Mesenchymal stem cell (in vitro differentiated cells and primary cell): ENCODE measurements at regions not wholly inside any gene's neighbourhood (a gene's known extent, or its start where the extent isn't known, plus 50 kb on each side); places are given as distances from the start of the nearest gene placed in this dataset.

Experiments
- DNase-seq: peaks from one replicate; pipeline ENCODE4 v3.0.0-alpha.2; 2013
- H2AFZ ChIP-seq: one replicate; pipeline ENCODE4 v1.6.1; 2013; ENCODE audit warnings: low read depth, mild to moderate bottlenecking, control low read depth, inconsistent platforms, low read length, moderate library complexity
- H2AK5ac ChIP-seq: 2 replicates; pipeline ENCODE4 v1.6.1; 2013; ENCODE audit warnings: low read length, moderate library complexity, mild to moderate bottlenecking, inconsistent platforms; ENCODE audit not compliant: severe bottlenecking
- H2BK120ac ChIP-seq: one replicate; pipeline ENCODE4 v1.6.1; 2013; ENCODE audit warnings: low read depth, mild to moderate bottlenecking, inconsistent platforms, low read length, moderate library complexity
- H2BK12ac ChIP-seq, 2 experiments: one replicate each; pipeline ENCODE4 v1.6.1; 2013; ENCODE audit warnings: inconsistent platforms in 2 of 2, low read length in 2 of 2, mild to moderate bottlenecking in 2 of 2, moderate library complexity in 2 of 2, control low read depth in 1 of 2
- H2BK15ac ChIP-seq: one replicate; pipeline ENCODE4 v1.6.1; 2013; ENCODE audit warnings: mild to moderate bottlenecking, low read depth, inconsistent platforms; ENCODE audit not compliant: poor library complexity, severe bottlenecking
- H2BK5ac ChIP-seq: 2 replicates; pipeline ENCODE4 v1.6.1; 2013; ENCODE audit warnings: low read depth, mild to moderate bottlenecking, low read length, control low read depth, inconsistent platforms; ENCODE audit not compliant: poor library complexity, severe bottlenecking
- H3K14ac ChIP-seq, 2 experiments: one replicate each; pipeline ENCODE4 v1.6.1; 2013; ENCODE audit warnings: inconsistent platforms in 2 of 2, low read length in 2 of 2, control low read depth in 1 of 2, mild to moderate bottlenecking in 1 of 2, moderate library complexity in 1 of 2
- H3K18ac ChIP-seq, 2 experiments: one replicate each; pipeline ENCODE4 v1.6.1; 2013; ENCODE audit warnings: inconsistent platforms in 2 of 2, low read length in 2 of 2, control low read depth in 1 of 2, low read depth in 1 of 2, mild to moderate bottlenecking in 1 of 2
- H3K23ac ChIP-seq, 2 experiments: one replicate each; pipeline ENCODE4 v1.6.1; 2013; ENCODE audit warnings: inconsistent platforms in 2 of 2, low read length in 2 of 2, mild to moderate bottlenecking in 2 of 2, moderate library complexity in 2 of 2, control low read depth in 1 of 2
- H3K27ac ChIP-seq: 2 replicates; pipeline ENCODE4 v1.5.1; 2013; ENCODE audit warnings: mild to moderate bottlenecking, moderate library complexity, low read length, control low read depth, inconsistent platforms; ENCODE audit not compliant: poor library complexity, severe bottlenecking
- H3K27me3 ChIP-seq, 2 experiments: 2 replicates each; pipeline versions ENCODE4 v1.6.1 to v1.7.0; 2013; ENCODE audit warnings: low read length in 2 of 2, mild to moderate bottlenecking in 2 of 2, moderate library complexity in 2 of 2, control low read depth in 1 of 2, inconsistent platforms in 1 of 2; ENCODE audit not compliant: control insufficient read depth in 1 of 2, insufficient read depth in 1 of 2
- H3K36me3 ChIP-seq, 2 experiments: 2 replicates each; pipeline versions ENCODE4 v1.6.1 to v1.7.0; 2013; ENCODE audit warnings: low read length in 2 of 2, control low read depth in 1 of 2, inconsistent platforms in 1 of 2, low read depth in 1 of 2, mild to moderate bottlenecking in 1 of 2; ENCODE audit not compliant: insufficient read depth in 2 of 2, control insufficient read depth in 1 of 2
- H3K4ac ChIP-seq, 2 experiments: one replicate each; pipeline ENCODE4 v1.6.1; 2013; ENCODE audit warnings: inconsistent platforms in 2 of 2, low read length in 2 of 2, mild to moderate bottlenecking in 2 of 2, moderate library complexity in 2 of 2, control low read depth in 1 of 2, low read depth in 1 of 2
- H3K4me1 ChIP-seq: 2 replicates; pipeline ENCODE4 v1.6.1; 2013; ENCODE audit warnings: low read depth, low read length, control low read depth; ENCODE audit not compliant: control insufficient read depth, insufficient read depth
- H3K4me2 ChIP-seq: 2 replicates; pipeline ENCODE4 v1.6.1; 2013; ENCODE audit warnings: low read length, mild to moderate bottlenecking, inconsistent platforms; ENCODE audit not compliant: poor library complexity, severe bottlenecking
- H3K4me3 ChIP-seq, 2 experiments: 2 replicates each; pipeline versions ENCODE4 v1.5.1 to v1.7.0; 2013; ENCODE audit warnings: low read length in 2 of 2, mild to moderate bottlenecking in 2 of 2, control low read depth in 1 of 2, low read depth in 1 of 2; ENCODE audit not compliant: insufficient read depth in 1 of 2
- H3K79me1 ChIP-seq: replicated peaks from 2 replicates; pipeline ENCODE4 v1.6.1; 2013; ENCODE audit warnings: mild to moderate bottlenecking, control low read depth, low read length, inconsistent platforms; ENCODE audit not compliant: poor library complexity, severe bottlenecking
- H3K9ac ChIP-seq: 2 replicates; pipeline ENCODE4 v1.7.0; 2013; ENCODE audit warnings: mild to moderate bottlenecking, low read length, moderate library complexity
- H3K9me3 ChIP-seq: 2 replicates; pipeline ENCODE4 v1.7.0; 2013; ENCODE audit warnings: mild to moderate bottlenecking, low read length; ENCODE audit not compliant: control insufficient read depth
- H4K8ac ChIP-seq: one replicate; pipeline ENCODE4 v1.6.1; 2013; ENCODE audit warnings: inconsistent platforms, mild to moderate bottlenecking, low read length, moderate library complexity
- H4K91ac ChIP-seq: one replicate; pipeline ENCODE4 v1.6.1; 2013; ENCODE audit warnings: mild to moderate bottlenecking, low read length, inconsistent platforms
- WGBS: methylation state at CpG from one replicate; pipeline ENCODE4 v1.1.7; 2013; ENCODE audit warnings: mixed read lengths; 5-methylcytosine and 5-hydroxymethylcytosine counted together

GRCh38 chr10:36597756-36598320, 527.6 kb upstream of the ANKRD30A start:
- no peaks in the 10 kb centered on the region for H3K4me1 ChIP-seq
- no peak overlapping the region for H2BK5ac ChIP-seq
- H3K27ac ChIP-seq, result no peak overlapping the region
- H2BK120ac ChIP-seq, result no peak overlapping the region
- H2AFZ ChIP-seq, result no peak overlapping the region
- H2BK12ac ChIP-seq, result no peak overlapping the region
- H2AK5ac ChIP-seq, result no peak overlapping the region
- H3K27me3 ChIP-seq, result no peaks in the 10 kb centered on the region
- H3K4ac ChIP-seq, result no peak overlapping the region
- H3K23ac ChIP-seq, result no peak overlapping the region
- no peak overlapping the region for H3K9ac ChIP-seq
- H3K4me3 ChIP-seq, result no peak overlapping the region
- no peaks in the 10 kb centered on the region for H3K79me1 ChIP-seq
- no peak overlapping the region for H3K4me2 ChIP-seq
- no peak overlapping the region for H3K14ac ChIP-seq
- no peaks in the 10 kb centered on the region for H3K36me3 ChIP-seq
- DNase-seq, result no peak
- H4K91ac ChIP-seq, result no peak overlapping the region
- H3K18ac ChIP-seq, result no peak overlapping the region
- H3K9me3 ChIP-seq, result no peaks in the 10 kb centered on the region
- H4K8ac ChIP-seq, result no peak overlapping the region
- 65% methylated on average over 3 of the region's 3 CpGs for WGBS
- H2BK15ac ChIP-seq, result no peak overlapping the region

DNA sequence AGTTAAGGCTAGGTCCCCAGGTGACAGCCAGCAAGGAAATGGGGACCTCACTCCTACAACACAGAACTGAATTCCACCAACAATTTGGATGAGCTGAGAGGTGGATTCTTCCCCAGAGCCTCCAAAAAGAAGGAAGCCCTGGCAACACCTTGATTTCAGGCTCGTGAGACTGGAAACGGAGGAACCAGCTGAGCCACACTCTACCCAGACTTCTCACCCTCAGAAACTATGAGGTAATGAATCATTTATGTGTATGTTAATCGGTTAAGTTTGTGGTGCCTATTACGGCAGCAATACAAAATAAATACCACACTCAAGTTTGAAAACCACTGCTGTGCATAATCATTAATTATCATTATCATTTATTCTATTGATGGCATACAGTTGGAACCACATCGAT, 532.4 kb upstream of the ANKRD30A start:
- Histone ChIP-seq H3K36me3 (no peaks in the 10 kb centered on the region), H3K18ac (no peak overlapping the region), H2BK15ac (no peak overlapping the region), H4K91ac (no peak overlapping the region), H2BK120ac (no peak overlapping the region), H3K9ac (no peak overlapping the region), H3K4me2 (no peak overlapping the region), H2AFZ (no peak overlapping the region), H3K4me1 (no peaks in the 10 kb centered on the region), H3K4ac (no peak overlapping the region), H2BK12ac (peak overlapping the region in 1 of 2 experiments; percentile 42), H2BK5ac (no peak overlapping the region), H2AK5ac (no peak overlapping the region), H3K14ac (no peak overlapping the region), H3K27me3 (no peaks in the 10 kb centered on the region), H3K27ac (no peak overlapping the region), H3K79me1 (no peaks in the 10 kb centered on the region), H3K23ac (no peak overlapping the region), H3K4me3 (no peak overlapping the region), H3K9me3 (no peaks in the 10 kb centered on the region), H4K8ac (no peak overlapping the region)
- DNase-seq, result no peak
- no CpG with 5 or more reads among the region's 5 CpGs for WGBS

GRCh38 chr10:36591436-36591835, 534.0 kb upstream of the ANKRD30A start:
- H3K18ac ChIP-seq, result no peak overlapping the region
- no peak for DNase-seq
- no peak overlapping the region for H3K4ac ChIP-seq
- H3K4me1 ChIP-seq, result no peaks in the 10 kb centered on the region
- H3K4me3 ChIP-seq, result no peak overlapping the region
- H3K79me1 ChIP-seq, result no peaks in the 10 kb centered on the region
- H3K4me2 ChIP-seq, result no peak overlapping the region
- no peak overlapping the region for H2AK5ac ChIP-seq
- H3K27me3 ChIP-seq, result no peaks in the 10 kb centered on the region
- no peak overlapping the region for H2AFZ ChIP-seq
- H2BK12ac ChIP-seq, result no peak overlapping the region
- no peak overlapping the region for H2BK120ac ChIP-seq
- no peaks in the 10 kb centered on the region for H3K36me3 ChIP-seq
- no CpG with 5 or more reads among the region's 2 CpGs for WGBS
- no peak overlapping the region for H4K8ac ChIP-seq
- no peak overlapping the region for H3K23ac ChIP-seq
- H4K91ac ChIP-seq, result no peak overlapping the region
- H3K27ac ChIP-seq, result no peak overlapping the region
- H3K9me3 ChIP-seq, result no peaks in the 10 kb centered on the region
- H2BK5ac ChIP-seq, result no peak overlapping the region
- no peak overlapping the region for H3K9ac ChIP-seq
- no peak overlapping the region for H3K14ac ChIP-seq
- no peak overlapping the region for H2BK15ac ChIP-seq

- Histone ChIP-seq H4K91ac (no peak overlapping the region), H2BK5ac (no peak overlapping the region), H3K36me3 (no peaks in the 10 kb centered on the region), H3K4me2 (no peak overlapping the region), H3K9me3 (no peaks in the 10 kb centered on the region), H3K79me1 (no peaks in the 10 kb centered on the region), H3K18ac (no peak overlapping the region), H2AK5ac (no peak overlapping the region), H2BK120ac (no peak overlapping the region), H2BK15ac (no peak overlapping the region), H2BK12ac (no peak overlapping the region), H3K27me3 (no peaks in the 10 kb centered on the region), H3K14ac (no peak overlapping the region), H3K23ac (no peak overlapping the region), H3K9ac (no peak overlapping the region), H3K27ac (no peak overlapping the region), H3K4me1 (no peaks in the 10 kb centered on the region), H2AFZ (no peak overlapping the region), H3K4me3 (no peak overlapping the region), H3K4ac (no peak overlapping the region), H4K8ac (no peak overlapping the region)
- DNase-seq, result no peak
These were observed 541.7 kb upstream of the ANKRD30A start for GRCh38 chr10:36583690-36584089.
